Endothelial cell of umbilical vein (primary cell): ENCODE measurements at regions not wholly inside any gene's neighbourhood (a gene's known extent, or its start where the extent isn't known, plus 50 kb on each side); places are given as distances from the start of the nearest gene placed in this dataset.

Experiments
- BruUV-seq: library from RNA; stranded (reverse); fragments of 400-500 nt; replicated peaks from 2 replicates; lab custom pipeline; 2021; lab: Mats Ljungman, UMichigan
- CTCF ChIA-PET: fragments of 300-600, 350-600 bp; sonication (Branson Sonifier 250); formaldehyde crosslinking; loops from one replicate; lab custom pipeline; 2021; ENCODE audit warnings: antibody characterized with exemption, inconsistent platforms; lab: Charles Lee
- POLR2A ChIA-PET: fragments of 300-600, 350-600 bp; sonication (Branson Sonifier 250); formaldehyde crosslinking; loops from one replicate; lab custom pipeline; 2021; ENCODE audit warnings: antibody characterized with exemption, inconsistent platforms; lab: Charles Lee
- DNase-seq: peaks from one replicate; pipeline ENCODE4 v3.0.0-alpha.2; 2011; ENCODE audit warnings: low read depth, low spot score
- FAIRE-seq: peaks from 2 replicates; lab custom pipeline; 2011; peaks lifted over from hg19 to GRCh38; lab: Jason Lieb, UNC
- H2AFZ ChIP-seq: 2 replicates; pipeline ENCODE4 v1.6.0; 2012; ENCODE audit warnings: low read depth, low read length, control low read depth, inconsistent platforms
- H3K27ac ChIP-seq: 2 replicates; pipeline ENCODE4 v1.5.1; 2011; ENCODE audit warnings: low read depth, mild to moderate bottlenecking, control low read depth, low read length, moderate library complexity; ENCODE audit not compliant: insufficient read depth
- H3K27me3 ChIP-seq, 2 experiments: 2 replicates each; pipeline versions ENCODE4 v1.6.0 to v1.6.1; 2011; ENCODE audit warnings: low read length in 2 of 2, mixed read lengths in 1 of 2; ENCODE audit not compliant: control insufficient read depth in 2 of 2, insufficient read depth in 2 of 2
- H3K36me3 ChIP-seq, 2 experiments: 2 replicates in 1 of 2; 3 replicates in 1 of 2; pipeline ENCODE4 v1.5.1; 2011; ENCODE audit warnings: low read length in 2 of 2, mild to moderate bottlenecking in 1 of 2, moderate library complexity in 1 of 2; ENCODE audit not compliant: control insufficient read depth in 2 of 2, insufficient read depth in 2 of 2; ENCODE audit errors: extremely low read depth in 1 of 2
- H3K4me1 ChIP-seq: 3 replicates; pipeline ENCODE4 v1.5.1; 2011; ENCODE audit warnings: mild to moderate bottlenecking, low read length; ENCODE audit not compliant: control insufficient read depth, insufficient read depth; ENCODE audit errors: extremely low read depth
- H3K4me2 ChIP-seq: 2 replicates; pipeline ENCODE4 v1.6.1; 2011; ENCODE audit warnings: low read length, control low read depth, mixed read lengths; ENCODE audit not compliant: insufficient read depth
- H3K4me3 ChIP-seq, 3 experiments: fragments of 200-600 bp in 1 of 3; sonication (generic), shearing (Covaris generic) in 1 of 3; replicated peaks in 1 of 3; 2 replicates each; pipeline ENCODE4 v1.5.1; 2011 to 2016; ENCODE audit warnings: control low read depth in 3 of 3, low read length in 3 of 3, mild to moderate bottlenecking in 2 of 3, inconsistent platforms in 1 of 3, low read depth in 1 of 3, moderate library complexity in 1 of 3; ENCODE audit not compliant: insufficient read depth in 1 of 3
- H3K79me2 ChIP-seq: 2 replicates; pipeline ENCODE4 v1.6.0; 2012; ENCODE audit warnings: low read length, inconsistent platforms; ENCODE audit not compliant: control insufficient read depth, insufficient read depth
- H3K9ac ChIP-seq: replicated peaks from 2 replicates; pipeline ENCODE3; 2011; ENCODE audit warnings: low read length, control low read depth; ENCODE audit not compliant: insufficient read depth; ENCODE audit errors: extremely low read depth
- H3K9me1 ChIP-seq: replicated peaks from 3 replicates; pipeline ENCODE4 v1.6.0; 2011; ENCODE audit warnings: mild to moderate bottlenecking, low read length; ENCODE audit not compliant: control insufficient read depth, insufficient read depth; ENCODE audit errors: extremely low read depth
- H3K9me3 ChIP-seq: replicated peaks from 2 replicates; pipeline ENCODE4 v1.5.1; 2012; ENCODE audit warnings: low read length, inconsistent platforms; ENCODE audit not compliant: control insufficient read depth, insufficient read depth
- H4K20me1 ChIP-seq: replicated peaks from 2 replicates; pipeline ENCODE3; 2011; ENCODE audit warnings: mild to moderate bottlenecking, low read length; ENCODE audit not compliant: control insufficient read depth, insufficient read depth; ENCODE audit errors: extremely low read depth
- CTCF ChIP-seq, 2 donors: IDR thresholded peaks; 1 replicate in 1 of 2; 2 replicates in 1 of 2; pipeline ENCODE4 v1.5.1; 2011; ENCODE audit warnings: low read length in 2 of 2, mild to moderate bottlenecking in 2 of 2, moderate library complexity in 2 of 2, control low read depth in 1 of 2, inconsistent platforms in 1 of 2, low read depth in 1 of 2; ENCODE audit not compliant: insufficient read depth in 1 of 2; ENCODE audit errors: extremely low read depth in 1 of 2
- EZH2 ChIP-seq: IDR thresholded peaks from 2 replicates; pipeline ENCODE4 v1.6.1; 2012; ENCODE audit warnings: borderline replicate concordance, low read depth, mild to moderate bottlenecking, moderate library complexity, low read length, inconsistent platforms; ENCODE audit not compliant: severe bottlenecking
- FOS ChIP-seq: IDR thresholded peaks from 2 replicates; pipeline ENCODE4 v1.6.1; 2011; ENCODE audit warnings: mild to moderate bottlenecking, low read length, moderate library complexity, borderline replicate concordance; ENCODE audit not compliant: insufficient read depth
- GATA2 ChIP-seq: IDR thresholded peaks from 2 replicates; pipeline ENCODE4 v1.7.0; 2011; ENCODE audit warnings: low read depth, mild to moderate bottlenecking, moderate library complexity, mixed read lengths, low read length; ENCODE audit not compliant: insufficient read length, insufficient read depth
- JUN ChIP-seq: IDR thresholded peaks from 2 replicates; pipeline ENCODE4 v1.6.1; 2011; ENCODE audit warnings: borderline replicate concordance, low read depth; ENCODE audit not compliant: insufficient read length, insufficient read depth
- MAX ChIP-seq: IDR thresholded peaks from 2 replicates; pipeline ENCODE4 v1.6.1; 2011; ENCODE audit not compliant: insufficient read depth, insufficient read length
- MYC ChIP-seq: IDR thresholded peaks from one replicate; pipeline ENCODE4 v1.6.1; 2011; ENCODE audit warnings: mild to moderate bottlenecking, low read depth, low read length
- POLR2A ChIP-seq: IDR thresholded peaks from 2 replicates; pipeline ENCODE4 v1.6.1; 2012; ENCODE audit warnings: low read depth, mild to moderate bottlenecking, control low read depth, low read length
- POLR2AphosphoS5 ChIP-seq: IDR thresholded peaks from 2 replicates; pipeline ENCODE4 v1.6.1; 2012; ENCODE audit warnings: low read depth, mild to moderate bottlenecking, control low read depth, low read length, moderate library complexity; ENCODE audit not compliant: insufficient read depth
- dilution Hi-C: fragments of 300-500 bp; cut with MboI; formaldehyde crosslinking; loops from one replicate; pipeline ENCODE4 v1.15.0; 2019; ENCODE audit warnings: low sequenced_read_pairs; ENCODE audit not compliant: extremely low pct_ligation_motif_present
- intact Hi-C: fragments of 100-400 bp; cut with micrococcal nuclease; formaldehyde crosslinking; loops from one replicate; pipeline ENCODE4 v1.10.0; 2022

- Histone ChIP-seq H3K9ac (no peak overlapping the region), H3K9me3 (no peaks in the 10 kb centered on the region), H3K4me2 (no peak overlapping the region), H3K9me1 (no peaks in the 10 kb centered on the region), H3K4me3 (no peak overlapping the region), H3K27me3 (no peaks in the 10 kb centered on the region), H3K4me1 (no peaks in the 10 kb centered on the region), H3K36me3 (no peaks in the 10 kb centered on the region), H3K79me2 (no peaks in the 10 kb centered on the region), H3K27ac (no peak overlapping the region), H4K20me1 (no peaks in the 10 kb centered on the region), H2AFZ (no peak overlapping the region)
- DNase-seq (no peak), FAIRE-seq (no peak)
- dilution Hi-C loops: no loop called here
- POLR2A ChIA-PET: no interaction called here
- intact Hi-C loops: no loop called here
- CTCF ChIA-PET: no interaction called here
- BruUV-seq: no TSS peak
- no peak for TF ChIP-seq POLR2AphosphoS5
- no peak for TF ChIP-seq CTCF (IDR thresholded peaks at IDR 0.05; ENCODE audit: extremely low read depth in 1 of 2, insufficient read depth in 1 of 2, low read depth in 1 of 2, low read length in 2 of 2)
- TF ChIP-seq FOS: no peak
- TF ChIP-seq GATA2: no peak
- no peak for TF ChIP-seq MAX
- TF ChIP-seq JUN: no peak
- TF ChIP-seq POLR2A: no peak
- TF ChIP-seq MYC: no peak
- TF ChIP-seq EZH2: no peak
These were observed 173.3 kb downstream of the PTPRU start for GRCh38 chr1:29409616-29410015.
